CD4-positive, alpha-beta memory T cell (primary cell): ENCODE measurements at regions not wholly inside any gene's neighbourhood (a gene's known extent, or its start where the extent isn't known, plus 50 kb on each side); places are given as distances from the start of the nearest gene placed in this dataset.

Experiments
- CTCF ChIA-PET: fragments of 350-600 bp; sonication (Branson Sonifier 250); formaldehyde crosslinking; loops from one replicate; lab custom pipeline; 2021; ENCODE audit warnings: inconsistent platforms; ENCODE audit not compliant: partially characterized antibody; lab: Charles Lee
- POLR2A ChIA-PET: fragments of 350-600 bp; sonication (Branson Sonifier 250); formaldehyde crosslinking; loops from one replicate; lab custom pipeline; 2021; ENCODE audit not compliant: partially characterized antibody; lab: Charles Lee
- DNase-seq, 5 donors: peaks; one replicate each; pipeline versions ENCODE4 v3.0.0 to v3.0.0-alpha.2; 2020 to 2022; ENCODE audit warnings: mixed read lengths in 1 of 5
- H3K27ac ChIP-seq: one replicate; pipeline ENCODE4 v1.7.0; 2013; ENCODE audit warnings: low read depth, low read length
- H3K27me3 ChIP-seq: 2 replicates; pipeline ENCODE4 v1.7.0; 2013; ENCODE audit warnings: mild to moderate bottlenecking, low read length, moderate library complexity; ENCODE audit not compliant: insufficient read depth
- H3K36me3 ChIP-seq: 2 replicates; pipeline ENCODE4 v1.7.0; 2013; ENCODE audit warnings: mild to moderate bottlenecking, low read length, moderate library complexity; ENCODE audit not compliant: insufficient read depth
- H3K4me1 ChIP-seq: 2 replicates; pipeline ENCODE4 v1.7.0; 2013; ENCODE audit warnings: mild to moderate bottlenecking, low read length, moderate library complexity; ENCODE audit not compliant: insufficient read depth
- H3K4me3 ChIP-seq, 2 donors: one replicate each; pipeline ENCODE4 v1.7.0; 2013; ENCODE audit warnings: low read length in 2 of 2, mild to moderate bottlenecking in 1 of 2
- H3K9me3 ChIP-seq, 2 donors: one replicate each; pipeline ENCODE4 v1.7.0; 2013; ENCODE audit warnings: low read length in 2 of 2, control low read depth in 1 of 2; ENCODE audit not compliant: control insufficient read depth in 1 of 2
- H3K27ac Mint-ChIP-seq, 7 donors: one replicate each; pipeline ENCODE4 v1.8.0; 2020 to 2021; ENCODE audit warnings: mixed read lengths in 7 of 7, mild to moderate bottlenecking in 6 of 7, inconsistent platforms in 3 of 7, moderate library complexity in 3 of 7
- H3K27me3 Mint-ChIP-seq, 2 donors: one replicate each; pipeline ENCODE4 v1.8.0; 2020 to 2021; ENCODE audit warnings: mixed read lengths in 2 of 2
- H3K36me3 Mint-ChIP-seq, 2 donors: one replicate each; pipeline ENCODE4 v1.8.0; 2020 to 2021; ENCODE audit warnings: mixed read lengths in 2 of 2, inconsistent platforms in 1 of 2, mild to moderate bottlenecking in 1 of 2
- H3K4me1 Mint-ChIP-seq, 4 donors: one replicate each; pipeline ENCODE4 v1.8.0; 2020 to 2021; ENCODE audit warnings: mixed read lengths in 4 of 4, mild to moderate bottlenecking in 1 of 4
- H3K4me3 Mint-ChIP-seq, 8 donors: one replicate each; pipeline ENCODE4 v1.8.0; 2020 to 2021; ENCODE audit warnings: mixed read lengths in 8 of 8, mild to moderate bottlenecking in 7 of 8, moderate library complexity in 6 of 8, inconsistent platforms in 3 of 8
- H3K9me3 Mint-ChIP-seq, 8 donors: one replicate each; pipeline ENCODE4 v1.8.0; 2020 to 2021; ENCODE audit warnings: mixed read lengths in 8 of 8, mild to moderate bottlenecking in 5 of 8, inconsistent platforms in 3 of 8, moderate library complexity in 1 of 8
- intact Hi-C: fragments of 100-400 bp; cut with micrococcal nuclease; formaldehyde crosslinking; loops from one replicate; pipeline ENCODE4 v1.15.1; 2023

- Histone ChIP-seq H3K27ac (no peak overlapping the region), H3K9me3 (no peaks in the 10 kb centered on the region), H3K27me3 (no peaks in the 10 kb centered on the region), H3K4me1 (no peaks in the 10 kb centered on the region), H3K36me3 (no peaks in the 10 kb centered on the region), H3K4me3 (no peak overlapping the region)
- Mint-ChIP-seq H3K4me3 (no peak overlapping the region), H3K9me3 (peaks cover 0 to 4% (median 0%) of the 10 kb centered on the region in 8 donors), H3K27ac (no peak overlapping the region), H3K36me3 (no peaks in the 10 kb centered on the region), H3K27me3 (no peaks in the 10 kb centered on the region), H3K4me1 (no peaks in the 10 kb centered on the region)
- no peak for DNase-seq
- ChIA-PET CTCF (no interaction called here), POLR2A (no interaction called here)
- intact Hi-C loops, result no loop called here
Measured at GRCh38 chr5:87705876-87706275, 293.1 kb upstream of the CCNH start.

GRCh38 chr5:87686975-87687374 lies 274.2 kb upstream of the CCNH start:
- no peak overlapping the region for H3K4me3 Mint-ChIP-seq
- no peaks in the 10 kb centered on the region for H3K36me3 Mint-ChIP-seq
- peaks cover 0 to 2% (median 0%) of the 10 kb centered on the region in 4 donors for H3K4me1 Mint-ChIP-seq
- H3K27me3 ChIP-seq, result no peaks in the 10 kb centered on the region
- CTCF ChIA-PET, result no interaction called here
- no peak overlapping the region for H3K4me3 ChIP-seq
- DNase-seq, result no peak
- H3K9me3 Mint-ChIP-seq, result peaks cover 0 to 11% (median 5%) of the 10 kb centered on the region in 8 donors
- H3K27ac Mint-ChIP-seq, result no peak overlapping the region
- no peaks in the 10 kb centered on the region for H3K36me3 ChIP-seq
- H3K9me3 ChIP-seq, result peaks cover 0 to 4% of the 10 kb centered on the region in 2 donors
- no peaks in the 10 kb centered on the region for H3K4me1 ChIP-seq
- no peaks in the 10 kb centered on the region for H3K27me3 Mint-ChIP-seq
- intact Hi-C loops, result no loop called here
- POLR2A ChIA-PET, result no interaction called here
- H3K27ac ChIP-seq, result no peak overlapping the region

GRCh38 chr5:87686018-87686417 lies 273.3 kb upstream of the CCNH start:
- Mint-ChIP-seq H3K4me1 (peaks cover 0 to 2% (median 0%) of the 10 kb centered on the region in 4 donors), H3K36me3 (no peaks in the 10 kb centered on the region), H3K4me3 (no peak overlapping the region), H3K27ac (no peak overlapping the region), H3K27me3 (no peaks in the 10 kb centered on the region), H3K9me3 (peaks cover 0 to 10% (median 5%) of the 10 kb centered on the region in 8 donors)
- Histone ChIP-seq H3K4me3 (no peak overlapping the region), H3K4me1 (no peaks in the 10 kb centered on the region), H3K9me3 (peaks cover 0 to 4% of the 10 kb centered on the region in 2 donors), H3K27ac (no peak overlapping the region), H3K36me3 (no peaks in the 10 kb centered on the region), H3K27me3 (no peaks in the 10 kb centered on the region)
- intact Hi-C loops, result no loop called here
- CTCF ChIA-PET, result no interaction called here
- POLR2A ChIA-PET, result no interaction called here
- no peak for DNase-seq

DNA sequence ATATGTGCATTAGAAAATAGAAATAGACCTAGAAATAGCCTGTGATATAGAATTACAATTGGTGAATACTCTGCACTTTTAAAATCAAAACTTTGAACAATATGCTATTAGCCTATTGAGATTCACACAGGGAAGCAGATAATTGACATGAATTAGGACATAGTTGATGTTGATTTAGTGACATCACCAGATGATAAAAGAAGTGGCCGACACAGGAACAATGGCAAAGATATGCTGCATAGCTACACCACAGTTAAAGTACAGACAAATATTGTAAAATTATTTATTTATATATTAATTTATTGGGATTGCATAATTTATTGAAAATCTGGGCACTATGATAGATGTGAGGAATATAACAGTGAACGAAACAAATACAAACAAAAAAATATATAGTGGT lies 261.5 kb upstream of the CCNH start:
- no peaks in the 10 kb centered on the region for H3K36me3 Mint-ChIP-seq
- H3K27me3 ChIP-seq, result no peaks in the 10 kb centered on the region
- no peak for DNase-seq
- H3K4me1 Mint-ChIP-seq, result no peaks in the 10 kb centered on the region
- H3K4me3 Mint-ChIP-seq, result no peak overlapping the region
- CTCF ChIA-PET, result no interaction called here
- H3K4me1 ChIP-seq, result no peaks in the 10 kb centered on the region
- intact Hi-C loops, result no loop called here
- H3K4me3 ChIP-seq, result no peak overlapping the region
- H3K27ac ChIP-seq, result no peak overlapping the region
- H3K9me3 ChIP-seq, result no peaks in the 10 kb centered on the region
- H3K27me3 Mint-ChIP-seq, result peaks cover 1% of the 10 kb centered on the region in 2 donors
- no peaks in the 10 kb centered on the region for H3K36me3 ChIP-seq
- peak overlapping the region in 1 of 7 donors; percentile 16 for H3K27ac Mint-ChIP-seq
- H3K9me3 Mint-ChIP-seq, result no peaks in the 10 kb centered on the region
- POLR2A ChIA-PET, result no interaction called here

- Histone ChIP-seq H3K4me3 (no peak overlapping the region), H3K27me3 (no peaks in the 10 kb centered on the region), H3K27ac (no peak overlapping the region), H3K9me3 (no peaks in the 10 kb centered on the region), H3K36me3 (no peaks in the 10 kb centered on the region), H3K4me1 (no peaks in the 10 kb centered on the region)
- no peak for DNase-seq
- no peaks in the 10 kb centered on the region for H3K36me3 Mint-ChIP-seq
- POLR2A ChIA-PET, result no interaction called here
- no peaks in the 10 kb centered on the region for H3K4me1 Mint-ChIP-seq
- no peak overlapping the region for H3K27ac Mint-ChIP-seq
- H3K4me3 Mint-ChIP-seq, result no peak overlapping the region
- peaks cover 1% of the 10 kb centered on the region in 2 donors for H3K27me3 Mint-ChIP-seq
- CTCF ChIA-PET, result no interaction called here
- intact Hi-C loops, result no loop called here
- H3K9me3 Mint-ChIP-seq, result no peaks in the 10 kb centered on the region
Measured at GRCh38 chr5:87671146-87671545, 258.4 kb upstream of the CCNH start.

DNA sequence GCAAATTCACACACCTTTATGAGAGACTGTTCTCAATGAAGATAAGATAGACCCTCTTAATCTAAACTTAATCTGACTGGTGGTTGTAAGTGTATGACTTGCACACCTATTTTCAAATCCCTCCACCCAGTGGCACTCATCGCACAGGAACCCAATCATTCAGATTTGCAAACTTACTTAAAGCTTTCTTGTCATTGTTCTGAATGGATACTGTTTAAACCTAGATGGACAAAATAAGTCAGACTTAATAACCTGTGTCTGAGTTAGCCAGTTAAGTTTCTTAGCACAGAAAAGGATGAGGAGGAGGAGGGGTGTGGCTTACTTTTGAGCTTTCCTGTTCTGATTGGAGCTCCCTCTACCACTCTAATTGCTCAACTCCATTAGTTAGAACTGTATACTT lies 252.4 kb upstream of the CCNH start:
- no peak overlapping the region for H3K4me3 ChIP-seq
- no peaks in the 10 kb centered on the region for H3K9me3 ChIP-seq
- no peaks in the 10 kb centered on the region for H3K36me3 Mint-ChIP-seq
- H3K4me3 Mint-ChIP-seq, result no peak overlapping the region
- ChIA-PET POLR2A (no interaction called here), CTCF (no interaction called here)
- no peak overlapping the region for H3K27ac ChIP-seq
- no peaks in the 10 kb centered on the region for H3K4me1 Mint-ChIP-seq
- no peaks in the 10 kb centered on the region for H3K27me3 Mint-ChIP-seq
- H3K27ac Mint-ChIP-seq, result no peak overlapping the region
- H3K9me3 Mint-ChIP-seq, result no peaks in the 10 kb centered on the region
- no peaks in the 10 kb centered on the region for H3K36me3 ChIP-seq
- intact Hi-C loops, result no loop called here
- H3K4me1 ChIP-seq, result no peaks in the 10 kb centered on the region
- no peaks in the 10 kb centered on the region for H3K27me3 ChIP-seq
- DNase-seq, result no peak

GRCh38 chr5:87661784-87662566 lies 249.2 kb upstream of the CCNH start:
- Mint-ChIP-seq H3K27me3 (no peaks in the 10 kb centered on the region), H3K36me3 (no peaks in the 10 kb centered on the region), H3K4me1 (no peaks in the 10 kb centered on the region), H3K9me3 (peaks cover 0 to under 1% (median 0%) of the 10 kb centered on the region in 8 donors), H3K27ac (no peak overlapping the region), H3K4me3 (no peak overlapping the region)
- Histone ChIP-seq H3K27ac (no peak overlapping the region), H3K36me3 (no peaks in the 10 kb centered on the region), H3K4me3 (no peak overlapping the region), H3K4me1 (no peaks in the 10 kb centered on the region), H3K27me3 (no peaks in the 10 kb centered on the region), H3K9me3 (no peaks in the 10 kb centered on the region)
- DNase-seq, result no peak
- intact Hi-C loops, result no loop called here
- ChIA-PET POLR2A (no interaction called here), CTCF (no interaction called here)
